Common myeloid progenitor, CD34-positive (primary cell): ENCODE measurements at regions not wholly inside any gene's neighbourhood (a gene's known extent, or its start where the extent isn't known, plus 50 kb on each side); places are given as distances from the start of the nearest gene placed in this dataset.
A peak's percentile ranks its signal among the peaks of the same experiment; 100 is the strongest.
"Not testable (repeated sequence)": the region's sequence is repeated elsewhere in the genome, so short reads cannot be mapped to it uniquely, and the experiment has no call there.

Experiments
- CTCF ChIA-PET: fragments of 350-600 bp; sonication (Branson Sonifier 250); formaldehyde crosslinking; loops from one replicate; lab custom pipeline; 2021; ENCODE audit warnings: antibody characterized with exemption; lab: Charles Lee
- POLR2A ChIA-PET: fragments of 350-600 bp; sonication (Branson Sonifier 250); formaldehyde crosslinking; loops from one replicate; lab custom pipeline; 2021; ENCODE audit warnings: antibody characterized with exemption; lab: Charles Lee
- DNase-seq, 3 donors: peaks; one replicate each; pipeline versions ENCODE4 v3.0.0 to v3.0.0-alpha.2; 2013
- H3K27ac ChIP-seq, 2 experiments: 1 replicate in 1 of 2; 2 replicates in 1 of 2; pipeline ENCODE4 v1.7.0; 2013; ENCODE audit warnings: inconsistent platforms in 2 of 2, low read length in 2 of 2, mild to moderate bottlenecking in 2 of 2, low read depth in 1 of 2, moderate library complexity in 1 of 2; ENCODE audit not compliant: severe bottlenecking in 2 of 2, insufficient read depth in 1 of 2, poor library complexity in 1 of 2
- H3K27me3 ChIP-seq, 5 experiments: replicated peaks in 2 of 5; 1 replicate in 3 of 5; 2 replicates in 2 of 5; pipeline versions ENCODE4 v1.6.1 to v1.7.0; 2013; ENCODE audit warnings: low read length in 4 of 5, mild to moderate bottlenecking in 2 of 5, moderate library complexity in 2 of 5, inconsistent platforms in 1 of 5; ENCODE audit not compliant: insufficient read depth in 5 of 5, control insufficient read depth in 4 of 5
- H3K36me3 ChIP-seq, 4 experiments: 1 replicate in 2 of 4; 2 replicates in 2 of 4; pipeline versions ENCODE4 v1.6.1 to v1.7.0; 2013; ENCODE audit warnings: low read length in 3 of 4, control low read depth in 1 of 4, mild to moderate bottlenecking in 1 of 4; ENCODE audit not compliant: control insufficient read depth in 4 of 4, insufficient read depth in 4 of 4
- H3K4me1 ChIP-seq, 4 experiments: 1 replicate in 3 of 4; 2 replicates in 1 of 4; pipeline versions ENCODE4 v1.6.1 to v1.7.1; 2013; ENCODE audit warnings: low read length in 3 of 4, mild to moderate bottlenecking in 3 of 4, control low read depth in 1 of 4, inconsistent platforms in 1 of 4, moderate library complexity in 1 of 4; ENCODE audit not compliant: control insufficient read depth in 4 of 4, insufficient read depth in 4 of 4; ENCODE audit errors: control extremely low read depth in 1 of 4
- H3K4me3 ChIP-seq, 7 experiments: 1 replicate in 4 of 7; 2 replicates in 3 of 7; pipeline versions ENCODE4 v1.5.1 to v1.7.0; 2013; ENCODE audit warnings: mild to moderate bottlenecking in 7 of 7, low read length in 6 of 7, moderate library complexity in 6 of 7, inconsistent platforms in 2 of 7, low read depth in 2 of 7, control low read depth in 1 of 7; ENCODE audit not compliant: insufficient read depth in 4 of 7, control insufficient read depth in 1 of 7; ENCODE audit errors: extremely low read depth in 1 of 7
- H3K9me3 ChIP-seq, 5 experiments: 1 replicate in 4 of 5; 2 replicates in 1 of 5; pipeline versions ENCODE4 v1.6.1 to v1.7.1; 2013; ENCODE audit warnings: low read length in 4 of 5, mild to moderate bottlenecking in 2 of 5, inconsistent platforms in 1 of 5, low read depth in 1 of 5, moderate library complexity in 1 of 5; ENCODE audit not compliant: control insufficient read depth in 4 of 5, insufficient read depth in 2 of 5; ENCODE audit errors: control extremely low read depth in 1 of 5
- WGBS: methylation state at CpG from one replicate; pipeline ENCODE4 v1.1.5; 2013; ENCODE audit not compliant: insufficient coverage; 5-methylcytosine and 5-hydroxymethylcytosine counted together

DNA sequence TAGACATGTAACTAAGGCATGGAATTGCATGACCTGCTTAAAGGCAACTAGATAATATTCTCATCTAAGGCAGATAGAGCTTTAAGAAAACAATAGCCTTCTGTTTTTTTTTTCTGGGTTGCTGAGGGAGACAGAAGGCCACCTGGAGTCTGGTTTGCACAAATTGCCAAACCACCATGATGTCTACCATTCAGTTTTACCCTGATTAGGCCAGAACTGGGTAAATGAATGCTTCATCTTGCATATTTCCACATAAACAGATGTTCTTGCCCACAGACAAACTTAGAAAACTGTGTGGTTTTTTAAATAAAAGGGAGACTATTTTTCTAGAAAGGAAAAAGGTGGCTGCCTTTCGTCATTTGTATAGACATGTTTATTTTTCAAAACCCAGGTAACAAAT, 278.7 kb upstream of the PRICKLE1 start:
- peak in 1 of 3 donors; percentile 24 for DNase-seq
- POLR2A ChIA-PET: no interaction called here
- no CpG with 5 or more reads among the region's 1 CpG for WGBS
- Histone ChIP-seq H3K27ac (no peak overlapping the region), H3K4me1 (no peaks in the 10 kb centered on the region), H3K4me3 (no peak overlapping the region), H3K9me3 (peaks cover 0 to 2% (median 0%) of the 10 kb centered on the region in 5 experiments), H3K36me3 (no peaks in the 10 kb centered on the region), H3K27me3 (no peaks in the 10 kb centered on the region)
- CTCF ChIA-PET: no interaction called here

DNA sequence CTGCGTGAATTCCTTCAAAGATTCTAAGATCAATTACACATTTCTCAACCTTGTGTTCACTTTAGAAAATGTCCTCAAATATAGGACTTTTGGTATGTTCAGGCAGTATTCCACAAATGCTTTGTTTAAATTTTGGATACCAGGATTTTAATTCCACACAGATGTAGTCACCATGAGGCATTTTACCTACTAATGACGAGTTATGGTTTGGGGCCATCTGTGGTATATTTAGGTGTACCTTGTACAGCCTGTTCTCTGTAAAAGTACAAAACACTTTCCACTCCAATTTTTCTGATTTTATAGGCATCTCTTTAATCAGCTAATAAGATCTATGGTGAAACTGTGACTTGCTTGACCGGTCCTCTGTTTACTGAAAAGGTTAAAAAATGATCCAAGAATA, 275.7 kb upstream of the PRICKLE1 start:
- no peak for DNase-seq
- H3K9me3 ChIP-seq: peaks cover 0 to 2% (median 0%) of the 10 kb centered on the region in 5 experiments
- POLR2A ChIA-PET: no interaction called here
- WGBS: 100% methylated on average over 2 of the region's 3 CpGs
- H3K27ac ChIP-seq: no peak overlapping the region
- H3K27me3 ChIP-seq: no peaks in the 10 kb centered on the region
- no peaks in the 10 kb centered on the region for H3K36me3 ChIP-seq
- H3K4me1 ChIP-seq: no peaks in the 10 kb centered on the region
- no peak overlapping the region for H3K4me3 ChIP-seq
- CTCF ChIA-PET: no interaction called here

DNA sequence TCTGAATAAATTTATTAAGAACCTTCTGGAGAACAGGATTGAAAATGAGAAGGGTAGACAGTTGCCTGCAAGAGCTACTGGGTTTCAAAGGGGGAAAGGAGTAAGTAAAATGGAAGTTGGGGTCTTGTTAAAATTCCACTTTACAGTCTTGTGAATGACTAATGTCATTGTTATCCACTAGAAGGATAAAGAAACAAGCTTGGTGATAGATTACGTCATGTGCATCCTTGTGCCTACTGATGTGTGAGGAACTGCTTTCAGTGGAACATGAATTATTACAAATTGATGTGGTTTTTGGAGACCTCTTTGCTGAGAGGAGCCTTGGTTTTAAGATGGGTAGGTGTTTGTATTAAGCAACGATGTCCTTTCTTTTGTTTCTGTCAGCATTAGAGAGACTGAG, 272.5 kb upstream of the PRICKLE1 start:
- Histone ChIP-seq H3K9me3 (peaks cover 0 to 2% (median 0%) of the 10 kb centered on the region in 5 experiments), H3K36me3 (no peaks in the 10 kb centered on the region), H3K27ac (no peak overlapping the region), H3K4me3 (no peak overlapping the region), H3K27me3 (no peaks in the 10 kb centered on the region), H3K4me1 (no peaks in the 10 kb centered on the region)
- DNase-seq: no peak
- ChIA-PET CTCF (no interaction called here), POLR2A (no interaction called here)
- WGBS: 92% methylated on average over 2 of the region's 2 CpGs

DNA sequence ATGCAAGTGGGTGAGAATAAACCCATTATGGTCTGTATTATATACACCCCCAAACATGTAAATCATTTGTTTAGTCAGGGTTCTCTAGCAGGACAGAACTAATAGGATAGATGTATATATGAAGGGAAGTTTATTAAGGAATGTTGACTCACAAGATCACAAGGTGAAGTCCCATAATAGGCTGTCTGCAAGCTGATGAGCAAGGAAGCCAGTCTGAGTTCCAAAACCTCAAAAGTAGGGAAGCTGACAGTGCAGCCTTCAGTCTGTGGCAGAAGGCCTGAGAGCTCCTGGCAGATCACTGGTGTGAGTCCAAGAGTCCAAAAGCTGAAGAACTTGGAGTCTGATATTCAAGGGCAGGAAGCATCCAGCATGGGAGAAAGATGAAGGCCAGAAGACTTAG, 270.8 kb upstream of the PRICKLE1 start:
- H3K4me3 ChIP-seq, H3K9me3 ChIP-seq, H3K27me3 ChIP-seq, POLR2A ChIA-PET, CTCF ChIA-PET, DNase-seq, H3K4me1 ChIP-seq, H3K27ac ChIP-seq, H3K36me3 ChIP-seq: not testable (repeated sequence)

DNA sequence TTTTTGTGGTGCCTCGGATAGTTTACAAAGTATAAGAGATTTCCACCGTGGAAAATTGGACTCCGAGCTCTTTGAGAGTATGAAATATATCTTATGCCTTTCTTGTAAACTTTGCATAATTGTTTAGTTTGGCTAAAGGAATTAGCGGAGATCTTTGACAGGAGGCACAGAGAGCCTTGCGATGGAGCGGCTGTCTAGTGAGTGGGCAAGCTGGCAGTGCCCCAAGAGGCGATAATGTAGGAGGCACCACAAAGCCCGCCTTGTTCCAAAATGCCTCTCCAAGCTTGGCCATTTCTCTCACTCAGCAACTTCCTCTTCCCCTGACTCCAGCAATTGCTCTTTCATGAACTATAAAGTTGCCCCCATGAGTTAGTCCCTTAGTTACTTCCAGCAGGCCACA, 270.1 kb upstream of the PRICKLE1 start:
- H3K27me3 ChIP-seq: no peaks in the 10 kb centered on the region
- H3K36me3 ChIP-seq: no peaks in the 10 kb centered on the region
- ChIA-PET POLR2A (no interaction called here), CTCF (no interaction called here)
- no peaks in the 10 kb centered on the region for H3K9me3 ChIP-seq
- H3K4me1 ChIP-seq: no peaks in the 10 kb centered on the region
- no peak for DNase-seq
- H3K27ac ChIP-seq: no peak overlapping the region
- WGBS: 97% methylated on average over 6 of the region's 8 CpGs
- H3K4me3 ChIP-seq: no peak overlapping the region

DNA sequence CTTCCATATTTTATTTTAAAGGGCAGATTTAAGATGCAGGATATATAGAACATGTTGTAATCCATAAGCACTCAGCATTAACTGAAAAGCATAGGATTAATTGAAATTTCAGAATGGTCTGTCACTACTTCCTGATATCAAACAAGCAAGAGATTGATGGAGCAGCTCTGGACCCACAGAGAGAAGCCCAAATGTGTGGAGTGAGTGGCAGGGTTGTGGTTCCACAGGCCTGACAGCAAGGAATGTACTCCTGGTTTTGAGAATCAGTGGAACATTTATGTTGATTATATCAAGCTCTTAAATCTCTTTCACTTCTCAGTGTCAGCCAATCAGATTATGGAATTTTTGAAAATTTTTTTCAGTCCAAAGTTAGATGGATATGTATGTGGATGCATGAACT, 267.6 kb upstream of the PRICKLE1 start:
- POLR2A ChIA-PET: no interaction called here
- no peak overlapping the region for H3K4me3 ChIP-seq
- no peak overlapping the region for H3K27ac ChIP-seq
- no peaks in the 10 kb centered on the region for H3K4me1 ChIP-seq
- no peaks in the 10 kb centered on the region for H3K36me3 ChIP-seq
- no peaks in the 10 kb centered on the region for H3K9me3 ChIP-seq
- CTCF ChIA-PET: no interaction called here
- no peaks in the 10 kb centered on the region for H3K27me3 ChIP-seq
- no peak for DNase-seq

DNA sequence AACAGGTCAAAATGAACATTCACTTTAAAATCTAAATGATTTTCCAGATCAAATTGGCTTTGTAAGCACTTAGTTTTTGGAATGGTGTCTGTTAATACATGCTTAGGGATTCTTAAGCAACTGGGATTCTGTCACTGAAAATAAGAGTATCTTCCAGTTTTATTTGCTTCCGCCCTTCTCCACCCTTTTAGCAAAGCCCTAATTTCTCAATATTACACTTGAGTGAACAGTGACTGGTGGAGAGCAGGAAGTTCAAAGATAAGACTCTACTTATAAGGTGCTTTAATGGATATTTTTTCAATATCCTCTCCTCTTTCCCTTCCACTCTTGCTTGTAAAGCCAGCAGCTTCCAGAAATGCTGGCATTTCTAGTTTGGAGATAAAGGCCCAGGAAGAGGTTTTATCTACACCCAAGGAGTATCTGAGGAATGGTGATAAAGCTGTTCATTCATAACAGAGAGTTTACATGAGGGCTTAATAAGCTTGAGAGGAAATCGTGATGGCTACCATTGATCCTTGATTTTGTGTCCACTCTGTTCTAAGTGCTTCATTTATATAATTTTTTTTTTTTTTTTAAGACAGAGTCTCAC, 265.9 kb upstream of the PRICKLE1 start:
- Histone ChIP-seq H3K4me3 (no peak overlapping the region), H3K9me3 (no peaks in the 10 kb centered on the region), H3K36me3 (no peaks in the 10 kb centered on the region), H3K4me1 (no peaks in the 10 kb centered on the region), H3K27ac (no peak overlapping the region), H3K27me3 (no peaks in the 10 kb centered on the region)
- no peak for DNase-seq
- ChIA-PET CTCF (no interaction called here), POLR2A (no interaction called here)
- WGBS: no CpG with 5 or more reads among the region's 2 CpGs
